ENCODE measurements at regions not wholly inside any gene's neighbourhood (a gene's known extent, or its start where the extent isn't known, plus 50 kb on each side); places are given as distances from the start of the nearest gene placed in this dataset.
"Not testable (repeated sequence)": the region's sequence is repeated elsewhere in the genome, so short reads cannot be mapped to it uniquely, and the experiment has no call there.

DNA sequence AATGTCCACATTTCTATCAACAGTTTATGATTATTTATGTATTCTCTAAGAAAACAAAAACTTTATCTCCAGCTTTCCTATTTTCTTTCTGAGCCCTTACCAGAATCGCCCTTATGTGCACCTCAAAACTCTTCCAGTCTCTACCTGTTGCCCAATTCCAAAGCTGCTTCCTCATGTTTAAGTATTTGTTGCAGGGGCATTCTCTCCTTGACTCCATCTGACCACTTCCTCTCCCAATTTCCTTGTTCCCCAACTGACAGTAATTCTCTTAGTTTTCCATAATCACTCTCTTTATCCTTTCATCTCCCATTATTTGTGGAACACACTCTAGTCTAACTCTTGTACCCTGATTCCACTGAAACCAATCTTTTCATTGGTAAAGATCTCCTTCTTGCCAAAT is 105.4 kb upstream of the RBBP8 start:
- no peak for DNase-seq

DNA sequence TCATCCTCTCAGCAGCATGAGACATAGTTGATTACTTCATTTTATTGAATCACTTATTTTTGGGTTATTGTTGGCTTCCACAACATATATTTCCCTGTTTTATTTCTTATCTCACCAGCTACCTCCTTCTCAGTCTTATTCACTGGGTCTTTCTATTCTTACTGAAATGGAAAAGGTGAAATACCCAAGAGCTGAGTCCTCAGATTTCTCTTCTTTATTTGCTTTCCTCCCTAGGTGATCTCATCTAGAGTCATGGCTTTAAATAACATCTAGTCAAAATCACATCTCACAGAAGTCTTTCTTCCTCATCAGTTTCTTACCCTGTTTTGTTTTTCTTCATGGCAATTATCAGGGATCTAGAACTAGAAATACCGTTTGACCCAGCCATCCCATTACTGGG is 105.0 kb upstream of the RBBP8 start:
- DNase-seq = no peak

DNA sequence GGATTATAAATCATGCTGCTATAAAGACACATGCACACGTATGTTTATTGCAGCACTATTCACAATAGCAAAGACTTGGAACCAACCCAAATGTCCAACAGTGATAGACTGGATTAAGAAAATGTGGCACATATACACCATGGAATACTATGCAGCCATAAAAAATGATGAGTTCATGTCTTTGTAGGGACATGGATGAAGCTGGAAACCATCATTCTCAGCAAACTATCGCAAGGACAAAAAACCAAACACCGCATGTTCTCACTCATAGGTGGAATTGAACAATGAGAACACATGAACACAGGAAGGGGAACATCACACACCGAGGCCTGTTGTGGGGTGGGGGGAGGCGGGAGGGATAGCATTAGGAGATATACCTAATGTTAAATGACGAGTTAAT is 104.5 kb upstream of the RBBP8 start:
- not testable (repeated sequence) for DNase-seq

DNA sequence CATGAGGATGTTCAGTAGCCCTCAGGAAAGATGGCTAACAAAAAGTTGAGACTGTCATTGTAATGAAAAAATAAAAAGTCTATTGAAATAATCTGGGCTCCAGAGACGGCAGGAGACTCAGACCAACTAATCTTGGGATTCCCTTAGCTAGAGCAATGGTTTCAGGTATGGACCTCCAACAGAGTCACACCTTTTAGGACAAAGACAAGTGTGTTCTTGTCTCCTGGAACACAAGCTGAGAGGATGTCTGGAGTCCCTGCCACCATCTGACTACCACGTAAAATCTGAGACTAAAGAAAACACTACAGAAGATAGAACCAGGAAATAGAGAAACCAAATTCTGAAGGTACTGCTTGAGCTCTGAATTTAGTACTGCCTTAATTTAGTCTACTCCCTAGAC is 103.3 kb upstream of the RBBP8 start:
- DNase-seq = no peak

DNA sequence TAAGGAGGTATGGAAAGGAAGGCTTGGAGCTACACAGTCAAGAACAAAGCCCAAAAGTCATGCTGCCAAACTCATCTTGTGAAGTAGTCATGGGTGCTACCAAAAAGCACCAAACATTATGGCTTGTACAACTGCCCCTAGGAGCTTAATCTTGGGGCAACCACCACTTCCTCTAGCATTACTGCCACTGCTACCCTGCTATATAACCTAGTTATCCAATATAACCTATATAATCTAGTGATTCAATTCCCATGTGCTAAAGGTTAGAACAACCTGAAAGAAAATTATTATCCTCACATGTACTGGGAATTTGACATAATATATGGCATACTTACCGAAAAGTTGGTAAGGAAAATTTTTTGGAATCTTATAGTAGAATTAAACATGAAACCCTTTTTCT is 102.6 kb upstream of the RBBP8 start:
- no peak for DNase-seq

DNA sequence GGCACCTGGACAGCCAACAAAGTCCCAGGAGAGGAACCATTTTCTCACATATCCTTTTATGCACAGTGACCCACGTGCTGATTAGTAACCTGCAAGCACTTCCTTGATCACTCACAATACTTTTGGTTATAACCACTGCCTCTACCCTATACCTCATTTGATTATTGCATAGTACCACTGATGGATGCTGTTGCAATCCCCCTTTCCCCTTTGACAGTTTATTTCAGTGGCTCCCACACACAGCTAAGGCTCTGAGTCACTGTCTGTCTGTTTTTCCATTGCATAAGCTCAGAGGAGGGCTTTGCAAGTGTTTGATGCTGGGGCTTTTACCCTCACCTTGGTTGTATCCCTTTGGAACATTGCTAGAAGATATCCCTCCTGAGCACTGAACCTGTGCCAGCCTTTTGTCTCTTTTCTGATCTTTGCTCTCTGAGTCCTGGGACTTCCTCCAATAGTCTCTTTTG is 101.7 kb upstream of the RBBP8 start:
- no peak for DNase-seq

DNA sequence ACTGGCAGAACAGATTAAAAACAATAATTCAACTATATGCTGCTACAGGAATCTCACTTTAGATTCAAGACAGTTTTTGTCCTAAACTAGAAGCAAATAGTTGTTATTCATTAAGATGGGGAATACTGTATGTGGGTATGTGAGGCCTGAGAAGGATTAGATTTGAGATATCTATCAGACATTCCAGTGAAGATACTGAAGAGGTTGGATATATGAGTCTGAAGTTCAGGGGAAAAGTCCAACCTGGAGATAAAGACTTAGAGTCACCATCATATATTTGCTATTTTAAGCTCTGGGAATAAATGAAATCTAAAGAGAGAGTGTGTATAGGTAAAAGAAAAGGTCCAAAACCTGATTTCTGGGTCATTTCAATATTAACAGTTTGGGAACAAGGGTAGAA is 96.2 kb upstream of the RBBP8 start:
- no peak for DNase-seq

DNA sequence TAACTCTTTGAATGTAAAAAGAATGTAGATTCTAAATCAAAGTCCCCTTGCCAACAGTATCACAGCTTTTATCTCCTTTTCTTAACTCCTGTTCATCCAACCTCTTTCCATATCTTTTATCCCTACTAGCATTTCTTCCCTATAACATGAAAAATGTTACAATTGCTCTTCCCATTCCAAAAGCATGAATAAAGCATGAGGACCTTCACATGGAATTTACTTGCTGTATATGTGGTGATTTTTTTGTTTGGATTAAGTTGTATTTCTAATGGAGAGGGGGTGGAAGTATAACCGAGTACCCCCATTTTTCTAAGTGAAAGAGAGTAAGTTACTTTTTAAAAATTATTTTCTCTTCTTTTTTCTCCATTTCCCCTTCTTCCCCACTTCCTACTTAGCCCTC is 94.9 kb upstream of the RBBP8 start:
- no peak for DNase-seq

DNA sequence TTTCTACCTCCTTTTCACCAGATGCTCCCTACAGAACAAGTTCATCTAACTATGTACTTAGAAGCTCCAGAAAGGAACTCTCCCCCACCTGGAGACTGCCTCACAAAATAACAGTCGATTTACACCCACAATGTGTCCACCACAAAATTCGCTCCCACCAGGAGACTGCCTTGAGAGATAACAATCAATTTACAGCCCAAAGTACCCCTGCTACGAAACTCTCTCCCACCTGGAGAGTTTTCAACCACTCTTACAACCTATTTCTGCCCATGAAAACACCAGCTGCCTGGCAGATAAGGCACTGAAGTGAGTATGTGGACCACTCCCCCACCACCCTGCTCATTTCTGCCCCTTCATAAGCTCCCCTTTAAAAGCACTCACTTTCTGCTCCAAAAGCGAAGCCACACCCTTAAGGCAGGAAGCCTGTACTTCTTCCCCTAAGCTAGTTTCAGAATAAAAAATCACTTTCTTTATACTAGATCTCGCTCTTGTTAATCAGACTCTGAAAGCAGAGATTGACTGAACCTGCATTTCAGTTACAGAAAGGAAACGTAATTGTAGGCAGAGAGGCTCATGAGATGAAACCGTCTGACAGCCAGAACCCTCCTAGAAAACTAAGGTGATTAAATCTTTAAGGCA is 94.4 kb upstream of the RBBP8 start:
- no peak for DNase-seq

DNA sequence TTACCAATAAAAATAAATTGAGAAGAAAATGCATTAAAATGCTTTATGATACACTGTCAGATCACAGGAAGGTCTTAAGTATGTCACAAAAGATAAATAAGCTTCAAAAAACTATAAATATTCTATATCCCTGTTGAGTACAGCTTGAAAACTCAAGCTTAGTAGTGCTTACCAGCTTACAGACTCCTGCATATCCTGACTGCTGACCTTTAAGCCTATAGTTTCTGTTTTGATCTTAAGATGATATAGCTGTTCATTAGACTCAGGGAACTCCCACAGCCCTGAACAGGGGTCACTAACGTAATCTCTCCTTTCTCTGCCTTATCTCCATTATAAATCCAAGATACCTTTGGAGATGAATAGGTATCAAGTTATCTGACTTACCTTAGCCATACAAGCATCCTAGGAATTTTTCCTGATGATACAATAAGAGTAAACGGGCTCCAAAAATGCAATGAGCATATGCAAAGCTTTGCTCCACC is 93.7 kb upstream of the RBBP8 start:
- DNase-seq = no peak

DNA sequence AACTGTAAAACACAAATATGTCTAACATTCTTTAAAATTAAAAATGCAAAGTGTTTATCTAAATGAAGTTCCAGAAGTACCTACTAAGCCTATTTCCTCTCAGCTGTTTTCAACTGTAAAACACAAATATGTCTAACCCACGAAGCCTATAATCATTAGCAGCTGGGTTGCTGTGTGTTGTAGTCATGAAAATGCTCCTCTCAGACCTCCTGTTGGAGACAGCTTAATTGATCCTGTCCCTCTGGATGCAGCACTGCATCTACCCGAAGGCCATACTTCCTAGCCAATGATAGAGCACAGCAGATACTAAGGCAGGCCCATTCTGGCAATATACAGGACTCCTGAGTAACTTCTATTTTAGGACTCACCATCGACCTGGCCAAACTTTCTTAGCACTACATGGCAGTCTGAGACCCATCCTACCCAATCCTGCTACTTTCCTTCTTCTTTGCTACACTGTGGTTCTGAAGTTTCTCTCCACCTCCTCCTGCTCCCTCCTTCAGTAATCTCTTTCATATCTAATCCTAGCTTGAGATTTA is 92.5 kb upstream of the RBBP8 start:
- no peak for DNase-seq

DNA sequence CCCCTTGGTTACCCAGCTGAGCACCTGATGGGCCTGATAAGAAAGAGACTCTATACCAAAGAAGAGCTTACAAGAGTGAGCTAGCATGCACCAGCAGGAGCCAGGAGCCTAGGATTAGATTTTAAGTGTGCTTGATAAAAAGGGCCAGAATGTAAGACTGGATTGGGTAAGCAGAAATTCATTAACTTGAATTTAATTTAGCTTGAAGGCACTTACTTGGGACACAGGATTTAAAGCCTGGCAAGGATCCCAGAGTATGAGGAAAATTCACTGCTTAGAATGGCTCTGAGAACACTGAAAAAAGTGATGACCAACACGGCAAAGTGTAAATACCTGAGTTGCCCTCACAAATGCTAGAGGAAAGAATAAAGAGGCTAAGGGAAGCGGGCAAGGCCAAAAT is 91.3 kb upstream of the RBBP8 start:
- DNase-seq = peak; percentile 11 to 43

DNA sequence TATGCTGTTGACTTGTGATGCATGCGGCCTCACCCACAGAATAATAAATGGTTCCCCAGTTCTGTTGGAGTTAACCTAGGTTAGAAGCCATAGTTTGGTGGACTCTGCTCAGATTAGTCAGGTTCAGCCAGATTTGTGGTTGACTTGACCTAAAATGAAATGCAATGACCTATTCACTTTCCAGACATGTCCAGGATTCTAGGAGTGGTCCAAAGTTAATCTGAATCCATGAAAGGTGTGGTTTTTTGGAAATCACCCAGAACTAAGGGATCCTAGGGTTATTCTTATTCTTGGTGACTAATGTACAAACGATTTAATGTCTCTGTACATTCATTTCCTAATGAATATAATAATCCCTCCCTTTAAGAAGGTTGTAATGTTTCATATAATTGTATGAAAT is 88.9 kb upstream of the RBBP8 start:
- DNase-seq = no peak

DNA sequence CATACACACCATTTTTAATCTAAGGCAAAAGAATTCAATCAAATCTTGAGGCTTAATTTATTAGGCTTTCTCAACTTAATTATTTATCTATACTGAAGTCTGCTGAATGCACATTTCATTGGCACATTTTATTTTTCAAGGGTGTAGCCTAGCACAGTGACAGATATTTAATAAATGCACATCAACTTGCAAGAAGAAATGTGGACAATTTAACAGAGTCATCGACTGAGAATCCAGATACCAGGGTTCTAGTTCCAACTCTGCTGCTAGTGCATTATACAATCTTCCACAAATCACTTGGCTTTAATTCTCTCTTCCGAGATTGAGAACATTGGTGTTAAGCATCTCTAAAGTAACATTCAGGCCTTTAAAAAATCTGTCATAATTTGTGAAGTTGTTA is 88.5 kb upstream of the RBBP8 start:
- DNase-seq = no peak

DNA sequence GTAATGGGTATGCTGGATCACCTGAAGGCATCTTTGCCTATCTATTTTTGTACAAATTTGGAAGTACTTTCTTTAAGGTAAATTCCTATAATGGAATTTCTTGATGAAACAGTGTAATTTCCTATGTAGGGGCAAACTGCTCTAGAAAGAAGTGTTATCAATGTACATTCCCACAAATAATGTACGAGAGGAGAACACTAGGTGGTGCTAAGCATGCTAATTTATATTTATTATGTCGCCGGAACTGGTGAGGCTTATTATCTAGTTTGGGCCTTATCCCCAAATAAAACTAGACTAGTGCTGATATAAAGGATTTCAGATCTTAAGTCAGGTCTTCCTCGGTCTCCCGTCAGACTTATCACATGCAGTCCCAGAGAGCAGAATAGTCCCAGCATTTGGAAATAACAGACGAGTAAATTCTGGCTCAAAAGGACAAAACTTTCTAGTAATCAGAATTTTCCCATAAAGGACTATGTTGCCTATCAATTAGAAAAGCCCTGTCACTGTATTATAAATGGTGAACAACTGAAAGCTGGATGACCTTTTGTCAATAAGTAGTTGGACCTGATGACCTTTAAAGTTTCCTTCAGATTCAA is 86.9 kb upstream of the RBBP8 start:
- DNase-seq = peak; percentile 9 to 48

DNA sequence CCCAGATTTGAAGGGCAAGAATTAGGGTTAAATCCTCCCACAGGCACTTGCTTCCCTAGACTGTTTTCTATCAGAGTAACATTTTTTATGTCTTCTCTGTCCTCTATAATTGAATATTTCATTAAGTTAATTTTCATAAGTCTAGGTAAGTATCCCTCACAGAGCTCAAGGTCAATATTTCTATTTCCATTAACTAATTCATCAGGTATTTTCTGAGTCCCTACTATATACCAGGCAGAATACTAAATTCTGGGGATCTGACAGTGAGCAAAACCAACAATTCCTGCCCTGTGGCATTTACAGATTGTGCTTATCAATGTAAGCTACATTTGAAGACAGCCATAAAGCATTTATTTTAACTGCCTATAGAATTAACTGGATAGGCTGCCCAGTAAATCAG is 86.4 kb upstream of the RBBP8 start:
- DNase-seq = no peak

DNA sequence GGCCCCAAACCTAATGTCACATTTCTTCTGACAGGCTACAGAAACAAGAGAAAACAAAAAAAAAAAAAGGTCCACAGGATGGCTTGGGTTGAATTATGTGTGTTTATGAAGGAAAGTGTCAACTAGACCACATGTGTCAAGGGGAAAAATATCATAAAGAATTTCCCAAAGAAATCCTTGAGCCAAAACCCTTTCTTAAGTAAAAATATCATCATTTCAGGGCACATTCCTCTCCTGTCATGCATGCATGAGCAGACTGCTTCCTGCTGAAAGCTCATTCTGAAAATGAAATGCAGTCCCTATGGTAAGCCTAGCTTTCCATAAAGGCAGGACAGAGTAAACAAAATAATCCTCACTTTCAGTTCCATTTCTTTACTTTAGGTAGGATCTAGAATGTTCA is 85.7 kb upstream of the RBBP8 start:
- no peak for DNase-seq

DNA sequence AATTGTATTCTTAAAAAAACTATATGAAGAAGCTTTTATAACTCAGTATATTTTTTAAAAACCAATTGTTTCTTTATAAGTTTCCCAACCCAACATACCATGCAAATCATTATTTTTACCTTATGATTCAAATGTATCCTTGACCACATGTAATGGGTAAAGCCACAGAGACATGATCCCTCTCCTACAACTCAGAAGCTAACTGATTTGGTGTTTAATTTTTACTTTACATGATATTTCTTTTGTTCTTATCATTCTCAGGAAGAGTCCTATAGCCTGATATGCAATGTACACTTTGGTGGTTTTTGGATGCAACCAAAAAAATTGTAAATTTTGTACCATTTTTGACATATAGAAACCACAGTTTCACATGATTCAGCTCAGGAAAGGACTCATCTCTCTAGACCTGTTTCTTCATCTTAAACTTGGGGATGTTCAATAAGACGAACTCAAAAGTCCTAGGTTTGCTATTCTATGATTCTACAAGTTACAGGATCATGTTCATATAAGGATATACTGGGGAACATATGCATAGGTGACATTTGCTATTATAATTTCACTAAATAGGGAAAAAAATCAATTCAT is 85.2 kb upstream of the RBBP8 start:
- DNase-seq = no peak

DNA sequence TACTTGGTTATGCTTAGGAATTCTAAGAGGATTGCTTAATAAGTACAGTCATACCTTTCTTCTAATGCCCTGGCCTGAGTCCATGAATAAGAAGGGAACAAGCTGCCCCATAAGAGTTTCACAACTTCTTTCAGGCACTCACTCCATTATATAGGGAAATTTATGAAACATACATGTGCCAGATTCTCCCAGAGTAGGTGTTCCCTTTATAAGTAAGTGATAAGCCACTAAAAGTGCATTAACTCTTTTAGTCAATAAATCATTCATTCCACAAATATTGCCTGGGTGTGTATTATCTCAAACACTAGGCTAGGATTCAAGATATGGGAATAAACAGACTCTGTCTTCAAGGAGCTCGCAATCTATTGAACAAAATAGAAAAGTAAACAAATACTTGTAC is 84.5 kb upstream of the RBBP8 start:
- DNase-seq = no peak

DNA sequence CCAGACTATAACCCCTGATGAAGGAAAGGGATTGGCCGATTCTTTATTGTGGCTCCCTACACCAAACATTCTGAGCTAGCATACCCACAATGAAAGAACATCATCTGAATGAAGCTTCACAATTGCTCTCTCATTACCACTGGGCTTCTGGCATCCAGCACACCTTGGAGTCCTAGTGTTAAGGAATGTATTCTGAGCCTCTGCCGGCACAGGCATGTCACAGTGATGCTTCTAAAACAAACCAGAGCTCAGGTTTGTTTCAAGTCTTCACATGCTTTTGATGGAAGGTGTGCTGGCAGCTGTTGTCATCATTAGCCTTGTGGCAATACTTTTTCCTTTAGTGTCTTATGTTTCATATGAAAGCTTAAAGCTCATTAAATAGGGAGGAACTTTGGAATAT is 76.3 kb upstream of the RBBP8 start:
- no peak for DNase-seq

DNA sequence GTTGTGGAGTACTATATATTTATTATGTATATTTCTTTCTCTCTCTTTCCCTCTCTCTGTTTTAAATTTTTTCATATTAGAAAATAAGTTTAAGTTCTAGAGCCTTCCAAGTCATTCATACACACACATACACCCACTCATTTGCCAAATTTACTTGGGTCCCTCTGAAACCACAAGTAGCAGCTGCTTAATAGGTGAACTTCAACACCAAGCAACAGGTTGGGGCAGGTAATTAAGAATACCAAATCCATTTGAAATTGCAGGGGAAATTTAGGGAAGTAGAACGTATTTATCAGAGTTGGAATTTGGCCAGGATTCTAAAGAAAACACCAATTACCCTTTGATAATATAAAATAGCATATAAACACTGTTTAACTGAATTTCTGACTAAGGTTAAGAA is 75.0 kb upstream of the RBBP8 start:
- DNase-seq = no peak

DNA sequence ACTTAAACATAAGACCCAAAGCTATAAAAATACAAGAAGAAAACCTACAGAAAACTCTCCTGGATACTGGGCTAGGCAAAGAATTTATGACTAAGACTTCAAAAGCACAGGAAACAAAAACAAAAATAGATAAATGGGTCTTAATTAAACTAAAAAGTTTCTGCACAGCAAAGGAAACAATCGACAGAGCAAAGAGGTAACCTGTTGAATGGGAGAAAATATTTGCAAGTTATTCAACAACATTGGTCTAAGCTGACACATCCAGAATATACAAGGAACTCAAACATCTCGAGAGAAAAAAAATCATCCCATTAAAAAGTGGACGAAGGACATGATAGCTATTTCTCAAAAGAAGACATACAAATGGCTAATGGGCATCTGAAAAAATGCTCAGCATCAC is 72.3 kb upstream of the RBBP8 start:
- no peak for DNase-seq

DNA sequence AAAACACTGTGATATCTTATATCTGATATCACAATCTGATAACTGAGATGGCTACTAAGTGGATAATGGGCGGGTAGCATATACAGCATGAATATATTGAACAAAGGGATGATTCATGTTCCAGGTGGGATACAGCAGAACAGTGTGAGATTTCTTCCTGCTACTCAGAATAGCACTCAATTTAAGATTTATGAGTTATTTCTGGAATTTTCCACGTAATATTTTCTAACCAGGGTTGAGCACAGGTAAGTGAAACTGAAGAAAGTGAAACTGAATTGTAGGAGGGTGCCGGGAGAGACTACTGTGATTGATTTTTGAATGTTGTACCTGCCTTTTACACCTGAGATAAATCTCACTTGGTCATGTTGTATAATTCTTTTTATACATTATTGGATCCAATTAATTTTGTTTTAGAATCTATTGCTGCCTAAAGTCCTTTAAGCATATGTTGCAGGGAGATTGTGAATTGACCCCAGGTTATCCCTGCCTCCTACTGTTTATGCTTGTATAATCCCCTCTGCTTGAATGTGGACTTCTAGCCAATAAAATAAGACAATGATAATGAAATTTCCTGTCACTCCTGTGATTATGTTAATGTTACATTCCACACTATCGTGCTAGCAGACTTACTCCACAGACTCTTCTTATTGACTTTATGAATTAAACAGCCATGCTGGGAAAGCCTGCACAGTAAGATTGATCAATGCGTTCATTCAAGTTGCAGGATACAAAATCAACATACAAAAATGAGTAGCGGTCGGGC is 67.6 kb upstream of the RBBP8 start:
- no peak for DNase-seq

DNA sequence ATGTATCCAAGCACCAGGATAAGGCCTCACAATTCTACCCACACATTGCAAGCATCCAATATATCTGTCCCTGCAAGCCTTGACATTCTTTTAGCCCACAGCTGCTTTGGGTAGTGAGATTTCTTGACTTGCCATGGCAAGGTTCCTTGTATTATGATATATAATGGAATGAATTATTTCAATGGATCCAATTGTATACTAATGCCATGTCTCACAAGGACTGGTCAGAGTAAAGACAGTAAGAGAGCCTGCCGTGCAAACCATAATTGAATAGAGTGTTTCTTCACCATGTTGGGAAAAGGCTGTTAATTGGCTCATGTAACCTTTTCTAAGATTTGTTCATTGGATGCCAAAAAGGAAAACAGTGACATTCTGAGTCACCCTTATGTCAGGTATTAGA is 64.3 kb upstream of the RBBP8 start:
- no peak for DNase-seq
